DND-41 (cell line): ENCODE measurements at regions not wholly inside any gene's neighbourhood (a gene's known extent, or its start where the extent isn't known, plus 50 kb on each side); places are given as distances from the start of the nearest gene placed in this dataset.

ENCODE experiments used
- EZH2 ChIP-seq: IDR thresholded peaks from 3 replicates; pipeline ENCODE4 v1.6.1; 2012; ENCODE audit warnings: borderline replicate concordance, low read depth, mild to moderate bottlenecking, moderate library complexity, low read length, inconsistent platforms; ENCODE audit not compliant: severe bottlenecking
- TF ChIP-seq, protein P1 (sequence below): IDR thresholded peaks from 2 replicates; pipeline ENCODE4 v1.5.1; 2012; ENCODE audit warnings: borderline replicate concordance, low read length, moderate library complexity, mild to moderate bottlenecking; ENCODE audit not compliant: poor library complexity, severe bottlenecking; ENCODE audit errors: extremely low read depth

DNA sequence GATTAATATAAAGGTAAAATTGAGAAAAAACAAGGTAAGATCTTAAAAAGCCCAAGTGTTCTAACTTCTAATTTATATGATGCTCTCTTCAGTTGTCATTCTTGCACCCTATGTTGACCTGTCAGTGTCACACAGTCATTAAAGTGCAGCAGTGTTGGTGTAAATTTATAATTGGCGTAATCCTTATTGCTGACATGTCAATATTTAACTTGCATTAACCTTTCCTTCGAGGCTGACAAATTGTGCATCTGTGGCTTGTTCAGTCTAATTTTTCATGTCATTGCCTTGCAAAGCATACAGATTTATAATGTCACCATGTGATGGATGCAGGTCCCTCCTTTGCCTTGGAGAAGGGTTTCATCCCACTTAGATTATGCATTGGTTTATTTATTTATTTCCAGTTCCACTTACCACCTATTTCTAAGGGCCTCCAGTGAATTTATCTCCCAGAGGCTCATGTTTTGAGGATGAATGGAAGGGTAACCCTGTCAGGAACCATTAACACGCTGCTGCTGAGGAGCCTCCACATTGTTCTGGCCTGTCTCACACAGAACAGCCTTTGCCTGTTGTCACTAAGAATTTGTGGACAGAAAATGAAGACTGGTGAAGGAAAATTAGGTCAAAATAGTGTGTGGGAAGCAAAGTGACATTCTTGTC is 1098.5 kb upstream of the LCORL start:
- TF ChIP-seq, protein P1, sequence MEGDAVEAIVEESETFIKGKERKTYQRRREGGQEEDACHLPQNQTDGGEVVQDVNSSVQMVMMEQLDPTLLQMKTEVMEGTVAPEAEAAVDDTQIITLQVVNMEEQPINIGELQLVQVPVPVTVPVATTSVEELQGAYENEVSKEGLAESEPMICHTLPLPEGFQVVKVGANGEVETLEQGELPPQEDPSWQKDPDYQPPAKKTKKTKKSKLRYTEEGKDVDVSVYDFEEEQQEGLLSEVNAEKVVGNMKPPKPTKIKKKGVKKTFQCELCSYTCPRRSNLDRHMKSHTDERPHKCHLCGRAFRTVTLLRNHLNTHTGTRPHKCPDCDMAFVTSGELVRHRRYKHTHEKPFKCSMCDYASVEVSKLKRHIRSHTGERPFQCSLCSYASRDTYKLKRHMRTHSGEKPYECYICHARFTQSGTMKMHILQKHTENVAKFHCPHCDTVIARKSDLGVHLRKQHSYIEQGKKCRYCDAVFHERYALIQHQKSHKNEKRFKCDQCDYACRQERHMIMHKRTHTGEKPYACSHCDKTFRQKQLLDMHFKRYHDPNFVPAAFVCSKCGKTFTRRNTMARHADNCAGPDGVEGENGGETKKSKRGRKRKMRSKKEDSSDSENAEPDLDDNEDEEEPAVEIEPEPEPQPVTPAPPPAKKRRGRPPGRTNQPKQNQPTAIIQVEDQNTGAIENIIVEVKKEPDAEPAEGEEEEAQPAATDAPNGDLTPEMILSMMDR = no peak
- no peak for TF ChIP-seq EZH2
